Osteoblast (primary cell): ENCODE measurements at regions not wholly inside any gene's neighbourhood (a gene's known extent, or its start where the extent isn't known, plus 50 kb on each side); places are given as distances from the start of the nearest gene placed in this dataset.

Experiments
- DNase-seq: peaks from one replicate; pipeline ENCODE4 v3.0.0; 2011; ENCODE audit warnings: low spot score, mixed read lengths; ENCODE audit not compliant: insufficient read length; ENCODE audit errors: missing footprints
- H2AFZ ChIP-seq: 2 replicates; pipeline ENCODE4 v1.6.0; 2011; ENCODE audit warnings: mild to moderate bottlenecking, low read length
- H3K27ac ChIP-seq: 2 replicates; pipeline ENCODE4 v1.5.1; 2011; ENCODE audit warnings: mild to moderate bottlenecking, low read depth, low read length, moderate library complexity
- H3K27me3 ChIP-seq: 2 replicates; pipeline ENCODE4 v1.6.0; 2012; ENCODE audit warnings: mild to moderate bottlenecking, control low read depth, inconsistent platforms, low read length, moderate library complexity; ENCODE audit not compliant: insufficient read depth
- H3K36me3 ChIP-seq: 2 replicates; pipeline ENCODE4 v1.5.1; 2011; ENCODE audit warnings: mild to moderate bottlenecking, low read length, control low read depth, moderate library complexity; ENCODE audit not compliant: insufficient read depth
- H3K4me1 ChIP-seq: 2 replicates; pipeline ENCODE4 v1.5.1; 2011; ENCODE audit warnings: mild to moderate bottlenecking, low read length, control low read depth, moderate library complexity; ENCODE audit not compliant: insufficient read depth
- H3K4me2 ChIP-seq: 2 replicates; pipeline ENCODE4 v1.6.0; 2011; ENCODE audit warnings: mild to moderate bottlenecking, low read length; ENCODE audit not compliant: insufficient read depth
- H3K4me3 ChIP-seq: fragments of 200-600 bp; sonication (generic); 3 replicates; pipeline ENCODE4 v1.5.1; 2012; ENCODE audit warnings: mild to moderate bottlenecking, low read length, inconsistent platforms; ENCODE audit not compliant: insufficient read depth
- H3K79me2 ChIP-seq: 2 replicates; pipeline ENCODE4 v1.6.0; 2012; ENCODE audit warnings: mild to moderate bottlenecking, low read length, control low read depth, inconsistent platforms; ENCODE audit not compliant: insufficient read depth
- H3K9me3 ChIP-seq: 2 replicates; pipeline ENCODE4 v1.5.1; 2011; ENCODE audit warnings: low read depth, low read length, control low read depth
- H4K20me1 ChIP-seq: 2 replicates; pipeline ENCODE4 v1.6.0; 2012; ENCODE audit warnings: mild to moderate bottlenecking, low read length, control low read depth; ENCODE audit not compliant: insufficient read depth
- TF ChIP-seq, protein P1 (sequence below): IDR thresholded peaks from 2 replicates; pipeline ENCODE4 v1.5.1; 2011; ENCODE audit warnings: mild to moderate bottlenecking, low read depth, low read length, moderate library complexity; ENCODE audit errors: extremely low read depth

GRCh38 chr1:69502991-69503390 lies 64.7 kb upstream of the LRRC7 start:
- Histone ChIP-seq H3K4me2 (no peak overlapping the region), H3K79me2 (no peaks in the 10 kb centered on the region), H3K27me3 (no peaks in the 10 kb centered on the region), H2AFZ (no peak overlapping the region), H3K27ac (no peak overlapping the region), H3K4me1 (no peaks in the 10 kb centered on the region), H3K36me3 (no peaks in the 10 kb centered on the region), H4K20me1 (no peaks in the 10 kb centered on the region), H3K9me3 (no peaks in the 10 kb centered on the region), H3K4me3 (no peak overlapping the region)
- TF ChIP-seq, protein P1, sequence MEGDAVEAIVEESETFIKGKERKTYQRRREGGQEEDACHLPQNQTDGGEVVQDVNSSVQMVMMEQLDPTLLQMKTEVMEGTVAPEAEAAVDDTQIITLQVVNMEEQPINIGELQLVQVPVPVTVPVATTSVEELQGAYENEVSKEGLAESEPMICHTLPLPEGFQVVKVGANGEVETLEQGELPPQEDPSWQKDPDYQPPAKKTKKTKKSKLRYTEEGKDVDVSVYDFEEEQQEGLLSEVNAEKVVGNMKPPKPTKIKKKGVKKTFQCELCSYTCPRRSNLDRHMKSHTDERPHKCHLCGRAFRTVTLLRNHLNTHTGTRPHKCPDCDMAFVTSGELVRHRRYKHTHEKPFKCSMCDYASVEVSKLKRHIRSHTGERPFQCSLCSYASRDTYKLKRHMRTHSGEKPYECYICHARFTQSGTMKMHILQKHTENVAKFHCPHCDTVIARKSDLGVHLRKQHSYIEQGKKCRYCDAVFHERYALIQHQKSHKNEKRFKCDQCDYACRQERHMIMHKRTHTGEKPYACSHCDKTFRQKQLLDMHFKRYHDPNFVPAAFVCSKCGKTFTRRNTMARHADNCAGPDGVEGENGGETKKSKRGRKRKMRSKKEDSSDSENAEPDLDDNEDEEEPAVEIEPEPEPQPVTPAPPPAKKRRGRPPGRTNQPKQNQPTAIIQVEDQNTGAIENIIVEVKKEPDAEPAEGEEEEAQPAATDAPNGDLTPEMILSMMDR = no peak
- no peak for DNase-seq

GRCh38 chr1:69504730-69505252 lies 62.9 kb upstream of the LRRC7 start:
- Histone ChIP-seq H3K4me3 (no peak overlapping the region), H3K36me3 (no peaks in the 10 kb centered on the region), H4K20me1 (no peaks in the 10 kb centered on the region), H3K79me2 (no peaks in the 10 kb centered on the region), H3K4me2 (no peak overlapping the region), H3K27ac (no peak overlapping the region), H3K9me3 (no peaks in the 10 kb centered on the region), H3K4me1 (no peaks in the 10 kb centered on the region), H2AFZ (no peak overlapping the region), H3K27me3 (no peaks in the 10 kb centered on the region)
- TF ChIP-seq, protein P1 = no peak
- no peak for DNase-seq

DNA sequence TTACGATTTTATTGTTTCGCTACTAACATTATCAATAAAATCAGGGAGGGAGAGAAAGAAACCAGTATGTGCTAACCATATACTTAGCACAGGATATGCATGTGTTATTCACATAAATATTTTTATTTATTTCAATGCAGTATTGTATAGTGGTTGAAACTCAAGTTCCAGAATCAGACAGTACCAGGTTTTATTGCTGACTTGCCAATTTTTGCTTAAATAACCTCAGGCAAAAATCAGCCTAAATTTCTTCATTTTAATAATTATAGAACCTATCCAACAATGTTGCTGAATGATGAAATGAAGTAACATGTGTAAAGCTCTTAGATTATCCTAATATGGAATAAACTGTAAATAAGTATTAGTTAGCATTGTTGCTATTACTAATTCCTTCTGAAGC lies 61.4 kb upstream of the LRRC7 start:
- Histone ChIP-seq H4K20me1 (no peaks in the 10 kb centered on the region), H3K27me3 (no peaks in the 10 kb centered on the region), H3K4me1 (no peaks in the 10 kb centered on the region), H3K36me3 (no peaks in the 10 kb centered on the region), H3K79me2 (no peaks in the 10 kb centered on the region), H3K4me2 (no peak overlapping the region), H3K9me3 (no peaks in the 10 kb centered on the region), H3K27ac (no peak overlapping the region), H2AFZ (no peak overlapping the region), H3K4me3 (no peak overlapping the region)
- TF ChIP-seq, protein P1 = no peak
- no peak for DNase-seq

DNA sequence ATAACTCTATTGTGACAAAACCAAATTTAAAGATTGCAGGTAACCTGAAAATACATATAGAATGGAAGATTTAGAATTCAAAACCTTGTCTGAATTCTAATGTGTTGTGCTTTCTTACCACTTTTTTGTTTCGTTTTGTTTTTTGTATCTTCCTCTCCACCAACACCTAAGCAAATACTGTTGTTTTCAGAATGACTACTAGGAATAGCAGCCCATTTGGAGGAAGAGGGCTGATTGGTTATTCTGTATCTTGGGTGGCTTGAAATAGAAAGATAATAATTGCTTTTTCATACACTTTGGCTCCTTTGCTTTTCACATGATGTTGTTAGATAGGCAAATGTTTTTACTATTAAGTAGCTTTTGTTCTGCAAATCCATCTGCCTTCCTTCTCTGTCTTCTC lies 61.0 kb upstream of the LRRC7 start:
- TF ChIP-seq, protein P1 = no peak
- H3K4me1 ChIP-seq = no peaks in the 10 kb centered on the region
- no peaks in the 10 kb centered on the region for H3K79me2 ChIP-seq
- DNase-seq = no peak
- H3K27ac ChIP-seq = no peak overlapping the region
- no peak overlapping the region for H2AFZ ChIP-seq
- no peak overlapping the region for H3K4me2 ChIP-seq
- H3K4me3 ChIP-seq = no peak overlapping the region
- H3K36me3 ChIP-seq = no peaks in the 10 kb centered on the region
- no peaks in the 10 kb centered on the region for H3K27me3 ChIP-seq
- H3K9me3 ChIP-seq = no peaks in the 10 kb centered on the region
- no peaks in the 10 kb centered on the region for H4K20me1 ChIP-seq
